Hematopoietic multipotent progenitor cell treated with erythropoietin and hydrocortisone succinate and interleukin-3 and kit ligand, for 17 days (in vitro differentiated cells): ENCODE measurements at regions not wholly inside any gene's neighbourhood (a gene's known extent, or its start where the extent isn't known, plus 50 kb on each side); places are given as distances from the start of the nearest gene placed in this dataset.

ENCODE experiments used
- DNase-seq: peaks from one replicate; pipeline ENCODE4 v3.0.0-alpha.2; 2015; ENCODE audit warnings: low spot score

DNA sequence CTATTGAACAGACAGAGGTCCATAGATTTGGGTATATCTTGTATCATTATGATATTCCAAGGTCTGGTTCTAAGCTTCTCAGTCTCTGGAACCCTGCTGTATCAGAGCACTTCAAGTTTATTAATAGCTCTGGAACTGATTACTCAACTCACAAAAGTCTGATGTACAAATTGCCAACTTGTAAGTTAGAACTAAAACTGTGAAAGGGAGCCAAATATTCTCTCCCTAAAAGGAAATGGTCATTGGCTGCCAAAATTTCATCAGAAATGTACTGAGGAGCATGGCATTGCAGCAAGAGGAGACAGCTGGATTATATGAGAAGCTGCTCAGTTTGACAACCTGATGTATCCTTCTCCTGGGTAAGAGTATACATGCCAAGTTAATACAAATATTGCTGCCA, 828.8 kb upstream of the SEL1L start:
- DNase-seq: no peak

DNA sequence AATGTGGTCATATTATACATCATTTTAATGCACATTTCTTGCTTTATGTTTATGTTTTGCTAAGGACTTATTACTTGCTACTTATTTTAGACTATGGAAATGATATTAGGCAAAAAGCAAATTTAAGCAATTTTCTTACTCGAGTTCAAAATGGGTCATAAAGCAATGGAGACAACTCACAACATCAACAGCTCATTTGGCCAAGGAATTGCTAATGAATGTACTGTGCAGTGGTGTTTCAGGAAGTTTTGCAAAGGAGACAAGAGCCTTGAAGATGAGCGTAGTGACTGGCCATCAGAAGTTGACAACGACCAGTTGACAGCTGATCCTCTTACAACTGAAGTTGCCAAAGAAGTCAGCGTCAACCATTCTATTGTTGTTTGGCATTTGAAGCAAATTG, 831.8 kb upstream of the SEL1L start:
- no peak for DNase-seq

DNA sequence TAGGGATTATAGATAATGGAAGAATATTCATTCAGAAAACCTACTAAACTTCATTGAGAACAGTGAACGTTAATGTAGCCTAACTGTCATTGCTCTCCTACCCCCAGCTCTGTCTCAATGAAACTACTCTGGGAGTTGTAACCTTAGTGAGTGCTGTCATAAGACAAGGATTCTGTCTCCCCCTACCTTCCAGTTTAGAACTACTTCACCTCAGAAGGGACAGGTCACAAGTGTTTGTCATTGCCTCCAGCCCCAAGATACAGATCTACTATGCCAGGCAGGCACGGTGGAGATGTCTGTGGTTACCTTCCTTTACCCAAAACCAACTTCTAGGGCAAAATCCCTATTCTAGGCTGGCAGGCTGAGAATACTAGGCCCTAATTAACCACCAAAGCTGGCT, 833.1 kb upstream of the SEL1L start:
- no peak for DNase-seq

DNA sequence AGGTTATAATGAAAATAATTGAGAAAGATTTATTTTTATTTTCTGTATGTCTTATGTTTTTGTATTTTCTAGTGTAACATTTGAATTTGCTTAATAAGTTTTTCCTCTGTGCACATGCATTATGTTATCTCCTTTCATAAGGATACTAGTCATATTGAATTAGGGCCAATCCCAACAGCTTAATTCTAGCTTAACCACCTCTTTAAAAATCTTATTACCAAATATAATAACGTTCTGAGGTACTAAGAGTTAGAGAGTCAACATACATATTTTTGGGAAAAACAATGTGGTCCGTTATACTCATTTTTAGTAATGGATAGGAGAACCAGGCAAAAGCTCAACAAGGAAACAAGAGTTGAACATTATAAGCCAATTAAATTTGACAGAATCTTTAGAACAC, 845.6 kb upstream of the SEL1L start:
- no peak for DNase-seq

DNA sequence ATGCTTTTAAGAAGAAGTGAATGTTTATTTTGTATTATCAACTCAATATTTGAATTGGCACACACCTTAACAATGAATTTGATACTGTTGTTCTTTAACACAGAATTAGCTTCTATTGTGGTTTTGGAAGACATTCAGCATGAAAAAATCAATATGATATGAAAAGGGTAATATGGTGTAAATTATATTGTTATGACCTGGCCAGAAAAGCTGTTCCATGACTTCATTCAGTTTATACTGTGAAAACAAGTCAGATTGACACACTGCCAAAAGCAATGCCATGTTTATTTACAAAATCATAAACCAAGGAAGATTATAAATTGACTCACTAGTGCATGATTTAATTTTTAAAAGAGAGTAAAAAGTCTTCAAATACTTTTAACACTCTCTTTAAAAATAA, 851.4 kb upstream of the SEL1L start:
- no peak for DNase-seq

DNA sequence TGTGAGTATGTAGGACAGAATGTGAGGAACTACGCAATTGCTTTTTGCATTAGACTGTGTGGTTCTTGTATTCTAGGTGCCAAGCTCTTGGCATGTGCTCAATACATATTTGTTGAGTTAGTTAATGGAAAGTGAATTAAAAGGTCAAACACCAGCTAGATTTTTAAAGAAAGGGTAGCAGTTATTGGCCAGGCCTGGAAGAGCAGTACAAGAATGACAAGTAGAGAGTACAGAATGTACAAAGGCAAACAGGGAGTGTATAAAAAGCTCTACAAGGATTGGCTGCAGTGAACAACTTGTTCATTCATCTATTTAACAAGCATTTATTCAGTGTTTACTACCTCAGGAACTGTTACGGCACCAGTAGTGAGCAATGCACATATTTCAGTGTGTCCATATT, 854.0 kb upstream of the SEL1L start:
- DNase-seq: no peak

DNA sequence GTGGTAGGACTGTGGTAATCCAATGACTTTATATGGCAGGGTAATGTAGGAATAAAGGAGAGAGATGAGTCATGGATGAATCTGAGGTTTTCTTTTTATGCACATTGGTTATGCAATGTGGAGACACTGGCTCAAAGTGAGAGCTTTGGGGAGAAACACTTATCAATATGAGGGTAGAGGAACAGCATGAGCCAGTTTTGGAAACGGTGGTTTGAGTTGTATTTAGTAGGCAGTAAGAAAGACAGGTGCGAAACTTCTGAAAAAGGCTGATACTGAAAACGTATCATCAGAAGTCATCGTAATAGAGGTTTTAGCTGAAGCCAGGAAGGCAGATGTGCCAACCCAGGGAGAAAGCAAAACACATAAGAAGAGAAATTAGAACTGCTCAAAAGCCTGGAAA, 854.8 kb upstream of the SEL1L start:
- DNase-seq: no peak

DNA sequence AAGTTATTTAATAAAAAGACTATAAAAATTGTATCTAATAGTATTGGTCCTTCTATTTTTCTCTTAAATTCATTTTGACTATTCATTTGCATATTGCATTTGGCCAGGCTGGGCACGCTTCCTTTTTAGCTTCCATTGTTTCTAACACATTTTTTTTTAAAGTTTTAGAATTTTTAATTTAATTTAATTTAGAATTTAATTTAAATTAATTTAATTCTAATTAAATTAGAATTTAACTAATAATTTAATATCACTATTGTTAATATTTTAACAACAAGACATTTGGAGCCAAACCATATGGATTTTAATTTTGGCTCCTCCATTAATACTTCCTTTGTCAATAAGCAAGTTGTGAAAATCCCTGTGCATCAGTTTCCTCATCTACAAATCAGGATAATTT, 856.9 kb upstream of the SEL1L start:
- DNase-seq: no peak

DNA sequence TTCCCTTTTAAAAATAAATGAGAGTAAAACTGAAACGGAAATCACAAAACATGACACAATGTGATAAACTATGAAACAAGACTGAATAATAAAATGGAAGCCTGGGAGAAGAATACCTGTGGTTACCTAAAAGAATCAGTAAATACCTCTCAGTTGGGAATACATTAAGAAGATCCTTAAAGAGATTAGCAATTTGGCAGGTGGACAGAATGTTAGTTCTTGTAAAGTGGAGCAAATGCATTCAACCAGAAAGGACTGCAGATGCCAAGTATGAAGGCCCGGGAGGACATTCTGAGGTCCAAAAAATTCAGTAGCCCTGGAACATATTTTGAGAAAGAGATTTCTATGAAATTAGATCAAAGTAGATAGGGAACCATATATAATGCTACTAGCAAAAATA, 861.3 kb upstream of the SEL1L start:
- DNase-seq: no peak

DNA sequence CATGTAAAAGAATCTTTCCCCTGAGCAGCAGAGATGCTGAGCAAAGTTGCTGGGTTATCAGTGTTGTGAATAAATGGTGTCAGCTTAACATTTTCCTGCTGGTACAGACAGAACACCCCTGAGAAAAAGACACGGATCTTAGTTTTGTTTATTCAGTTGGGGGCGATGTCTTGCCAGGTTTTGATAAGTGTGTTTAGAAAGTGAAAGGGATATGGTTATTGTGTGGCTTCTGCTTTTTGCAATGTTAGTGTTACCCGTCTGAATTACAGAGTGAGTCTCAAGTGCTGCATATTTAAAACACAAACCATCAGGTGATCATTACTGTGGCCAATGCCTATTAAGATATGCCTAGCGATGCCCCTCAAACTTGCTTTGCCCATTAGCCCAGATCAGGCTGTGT, 864.6 kb upstream of the SEL1L start:
- no peak for DNase-seq

DNA sequence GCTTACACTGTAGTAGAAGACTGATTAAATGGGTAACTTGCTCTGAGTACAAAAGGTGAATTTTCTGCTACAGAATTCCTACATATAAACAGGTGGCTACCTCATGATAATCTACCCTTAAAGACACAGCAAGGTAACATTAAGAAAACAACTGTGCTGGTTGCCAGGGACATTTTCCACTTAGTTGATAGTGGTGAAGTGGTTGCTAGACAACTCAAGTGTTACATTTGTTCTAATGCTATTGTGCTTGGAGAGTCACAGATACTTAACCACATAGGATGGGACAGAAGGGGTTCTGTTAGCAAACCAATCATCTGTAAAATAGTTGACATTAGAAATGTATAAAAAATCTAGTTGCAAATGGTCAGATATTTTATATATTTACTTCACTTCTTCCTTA, 870.3 kb upstream of the SEL1L start:
- no peak for DNase-seq

DNA sequence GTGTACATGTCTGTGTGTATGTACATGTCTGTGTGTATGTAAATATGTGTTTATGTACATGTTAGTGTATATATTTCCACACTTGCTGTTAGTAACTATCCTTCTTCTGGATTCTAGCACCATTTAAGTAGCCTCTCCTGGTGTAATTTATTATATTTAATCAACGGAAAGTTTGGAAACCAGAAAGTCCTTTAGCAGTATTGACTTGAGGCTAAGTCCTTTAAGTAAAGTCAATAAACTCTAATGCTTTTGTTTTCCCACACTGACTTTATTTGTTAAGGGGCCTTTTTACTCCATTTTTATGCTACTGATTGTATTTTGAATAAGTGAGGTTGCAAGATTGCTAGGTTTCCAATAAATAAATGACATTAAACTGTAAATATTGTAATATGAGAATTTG, 876.4 kb upstream of the SEL1L start:
- DNase-seq: no peak

DNA sequence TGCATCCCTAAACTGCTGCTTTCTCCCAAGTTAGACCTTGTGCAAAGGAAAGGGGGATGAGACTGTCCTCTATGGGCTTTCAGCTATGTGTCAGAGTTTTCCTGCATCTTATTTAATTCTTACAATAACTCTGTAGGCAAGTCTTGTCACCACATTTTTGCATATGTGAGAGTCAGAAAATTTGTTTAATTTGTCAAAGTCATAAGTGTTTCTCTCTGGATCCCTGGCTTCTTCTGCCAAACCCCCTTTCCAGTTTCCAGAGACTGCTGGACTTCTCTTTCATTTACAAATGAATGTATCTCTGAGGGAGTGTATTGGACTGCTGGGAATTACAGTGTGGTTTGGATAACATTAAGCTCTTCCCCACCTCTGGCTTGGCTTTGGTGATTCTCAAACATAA, 877.6 kb upstream of the SEL1L start:
- DNase-seq: no peak

DNA sequence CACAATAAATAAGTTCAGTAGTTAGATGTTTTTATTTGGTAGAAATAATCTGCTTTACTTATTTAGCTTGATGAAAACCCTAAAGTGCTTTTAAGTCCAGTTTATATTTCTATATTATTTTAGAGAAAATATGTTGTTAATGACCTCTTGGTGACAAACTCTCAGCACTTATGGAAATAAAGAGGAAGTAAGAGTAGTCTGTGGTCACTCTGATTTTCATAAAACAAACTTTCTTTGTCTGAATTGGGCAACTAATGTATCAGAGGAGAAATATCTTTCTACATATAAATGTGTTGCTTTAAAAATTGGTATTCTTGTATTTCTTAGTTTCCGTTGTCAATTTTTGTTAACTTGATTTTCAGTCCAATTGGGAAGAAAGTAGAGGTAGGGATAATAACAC, 878.9 kb upstream of the SEL1L start:
- DNase-seq: no peak

DNA sequence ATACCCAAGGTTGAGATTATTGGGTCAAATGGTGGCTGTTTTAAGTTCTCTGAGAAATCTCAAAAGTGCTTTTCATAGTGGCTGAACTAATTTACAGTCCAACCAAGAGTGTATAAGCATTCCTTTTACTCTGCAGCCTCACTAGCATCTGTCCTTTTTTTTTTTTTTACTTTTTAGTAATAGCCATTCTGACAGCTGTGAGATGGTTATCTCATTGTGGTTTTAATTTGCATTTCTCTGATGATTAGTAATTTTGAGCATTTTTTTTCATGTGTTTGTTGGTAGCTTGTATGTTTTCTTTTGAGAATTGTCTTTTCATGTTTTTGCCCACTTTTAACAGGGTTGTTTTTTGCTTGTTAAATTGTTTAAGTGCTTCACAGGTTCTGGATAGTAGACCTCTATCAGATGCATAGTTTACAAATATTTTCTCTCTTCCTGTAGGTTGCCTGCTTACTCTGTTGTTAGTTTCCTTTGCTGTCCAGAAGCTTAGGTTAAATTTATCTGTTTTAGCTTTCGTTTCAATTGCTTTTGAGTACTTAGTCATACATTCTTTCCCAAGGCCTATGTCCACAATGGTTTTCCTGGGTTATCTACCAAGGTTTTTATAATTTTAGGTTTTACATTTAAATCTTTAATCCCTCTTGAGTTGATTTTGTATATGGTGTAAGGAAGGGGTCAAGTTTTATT, 881.3 kb upstream of the SEL1L start:
- DNase-seq: no peak

DNA sequence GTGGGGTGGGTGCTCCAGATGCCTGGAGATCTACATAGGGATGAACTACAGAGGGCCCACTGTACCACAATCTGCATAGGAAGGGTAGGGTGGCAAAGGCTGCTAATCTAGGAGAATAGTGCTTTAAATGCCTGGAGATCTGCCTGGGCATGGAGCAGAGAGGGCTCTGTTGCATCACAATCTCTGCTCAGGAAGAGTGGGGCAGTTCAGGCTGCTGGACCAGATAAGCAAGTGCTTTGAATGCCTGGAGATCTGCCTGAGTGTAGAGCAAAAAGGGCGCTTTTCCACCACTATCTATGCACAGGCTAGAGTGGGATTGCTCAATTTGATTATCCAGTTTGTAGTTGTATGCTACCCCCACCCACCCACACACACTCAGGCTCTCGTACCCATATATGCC, 886.3 kb upstream of the SEL1L start:
- no peak for DNase-seq

DNA sequence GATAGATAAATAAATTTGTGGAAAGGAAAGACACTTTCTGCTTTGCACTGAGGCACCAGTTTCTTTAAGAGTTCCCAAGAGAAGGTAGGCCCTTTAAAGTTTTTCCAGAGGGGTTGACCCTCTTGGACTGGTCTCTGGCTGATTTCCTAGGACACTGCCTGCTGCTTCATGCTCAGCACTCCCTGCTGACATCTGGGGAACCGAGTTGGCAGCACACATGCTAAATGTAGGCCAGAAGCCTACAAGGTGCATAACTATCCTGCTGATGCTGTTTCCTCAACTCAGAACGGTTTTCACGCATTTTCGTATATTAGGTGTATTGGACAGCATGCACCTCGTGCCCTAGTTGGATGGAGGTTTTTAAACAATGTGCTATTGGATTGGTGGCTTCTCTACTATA, 887.2 kb upstream of the SEL1L start:
- no peak for DNase-seq

DNA sequence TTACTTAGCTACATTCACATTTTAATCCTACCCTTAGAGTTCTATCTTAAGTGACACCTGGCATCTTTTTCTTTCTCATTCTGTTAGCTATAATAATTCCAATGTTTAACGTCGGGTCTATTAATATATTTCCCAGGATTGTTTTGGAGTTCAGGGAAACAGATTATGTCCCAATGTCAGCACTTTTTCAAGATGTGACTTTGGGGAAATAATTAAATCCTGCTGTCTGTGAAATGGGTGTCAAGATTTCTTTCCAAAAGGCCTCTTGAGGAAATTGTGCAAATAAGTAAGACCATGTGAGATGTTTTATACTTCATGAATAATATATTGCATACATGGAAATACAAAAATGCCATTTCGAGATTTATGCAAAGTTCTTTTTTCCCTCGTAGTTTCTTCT, 887.6 kb upstream of the SEL1L start:
- no peak for DNase-seq

DNA sequence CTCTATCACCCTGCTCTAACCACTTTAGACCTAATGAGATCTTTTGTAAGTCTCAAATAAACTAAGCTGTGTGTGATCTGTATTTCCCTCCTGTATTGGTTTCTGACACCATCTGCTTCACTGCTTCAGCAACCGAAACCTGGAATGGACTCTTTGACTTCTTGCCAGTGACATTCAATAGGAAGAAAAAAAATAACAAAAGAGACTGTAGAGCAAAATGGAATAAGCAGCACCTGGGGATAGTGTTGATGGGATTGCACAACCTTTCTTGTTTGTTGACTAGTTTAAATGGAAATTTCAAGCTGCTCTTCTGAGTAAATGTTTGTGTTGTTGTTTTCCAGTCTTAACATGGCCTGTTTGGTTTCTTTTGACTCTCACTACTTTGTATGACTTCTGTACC, 888.6 kb upstream of the SEL1L start:
- no peak for DNase-seq

DNA sequence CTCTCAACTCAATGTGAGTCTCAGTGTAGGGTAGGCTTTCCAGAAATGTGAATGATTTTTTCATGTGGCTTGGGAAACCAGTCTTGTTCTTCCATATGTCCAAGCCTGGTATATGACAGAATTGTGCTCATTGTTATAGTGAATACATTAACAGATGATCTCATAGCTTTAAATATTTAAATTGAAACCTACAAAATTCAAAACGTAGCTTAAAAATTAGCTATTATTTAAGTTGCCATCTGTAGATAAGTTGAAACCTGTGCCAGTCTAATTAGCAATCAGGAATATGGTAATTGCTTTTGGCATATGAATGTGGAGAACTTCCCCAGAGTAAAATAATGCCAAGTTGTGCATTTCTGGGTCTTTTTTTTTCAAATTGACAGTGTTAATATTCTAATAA, 891.6 kb upstream of the SEL1L start:
- DNase-seq: no peak

DNA sequence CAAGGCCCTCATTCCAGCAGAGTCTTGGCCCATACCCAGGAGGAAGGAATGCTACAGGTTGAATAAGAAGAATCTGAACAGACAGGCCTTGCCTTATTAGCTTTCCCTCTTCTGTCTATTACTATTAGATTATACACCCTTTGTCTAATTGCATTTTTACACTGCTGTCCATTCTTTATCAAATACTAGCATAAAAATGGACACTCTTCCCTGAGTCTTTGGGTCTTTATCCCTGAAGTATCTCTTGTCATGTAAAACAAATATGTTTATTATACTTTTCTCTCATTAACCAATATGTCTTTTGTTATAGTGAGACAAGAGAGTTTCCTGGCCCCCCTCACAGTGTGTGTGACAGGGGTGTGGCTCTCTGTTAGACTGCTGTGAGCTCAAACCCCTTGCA, 897.4 kb upstream of the SEL1L start:
- no peak for DNase-seq

DNA sequence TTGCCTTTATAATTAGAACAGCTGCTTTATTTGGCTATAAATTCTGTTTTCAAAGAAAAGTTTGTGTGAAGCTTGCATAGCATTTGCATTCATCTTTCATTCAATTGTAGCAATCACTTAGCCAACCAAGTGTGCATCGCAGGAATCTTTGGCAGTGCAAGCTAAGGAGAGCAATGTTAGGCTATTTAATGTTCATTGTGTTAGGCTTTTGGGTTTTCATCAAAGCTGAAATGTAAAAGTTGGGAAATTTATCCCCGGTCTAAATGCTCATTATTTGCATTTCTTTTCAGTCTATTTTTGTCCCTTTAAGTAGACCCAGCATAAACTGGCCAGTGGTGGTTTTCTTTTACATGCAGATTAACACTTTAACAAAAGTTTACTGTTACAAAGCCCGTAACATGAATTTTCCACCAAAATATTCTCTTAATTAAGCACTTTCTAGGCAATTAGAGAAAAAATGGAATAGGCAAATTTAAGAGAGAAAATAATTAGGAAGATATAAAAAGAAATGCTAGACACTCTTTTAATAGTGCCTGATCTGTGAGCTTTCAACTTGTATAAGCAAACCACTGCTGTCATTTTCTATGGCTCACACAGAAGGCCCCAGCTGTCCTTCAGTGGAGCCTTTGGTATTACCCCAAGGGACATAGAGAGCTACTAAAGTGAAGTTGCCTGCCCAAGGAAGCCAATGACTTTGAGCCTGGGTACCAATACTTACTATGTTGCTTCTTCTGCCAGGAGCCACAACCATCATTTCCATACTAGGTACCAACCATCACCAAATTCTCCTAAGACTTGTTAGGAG, 898.9 kb upstream of the SEL1L start:
- no peak for DNase-seq

DNA sequence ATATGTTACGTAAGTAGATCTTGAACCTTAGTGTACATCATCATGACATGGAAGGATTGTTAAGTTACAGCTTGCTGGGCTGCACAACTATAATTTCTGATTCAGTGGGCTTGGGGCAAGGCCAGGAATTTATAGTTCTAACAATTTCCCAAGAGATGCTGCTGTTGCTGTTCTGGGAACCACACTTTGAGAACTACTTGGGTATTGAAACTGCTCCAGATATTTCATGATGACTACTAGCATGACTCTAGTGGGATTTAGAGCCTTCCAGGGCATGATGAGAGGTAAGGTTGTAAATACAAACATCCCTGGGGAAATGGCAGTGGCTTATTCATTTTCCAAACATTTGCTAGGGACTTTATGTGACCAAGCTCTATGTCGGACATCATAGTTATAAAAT, 904.8 kb upstream of the SEL1L start:
- DNase-seq: no peak

DNA sequence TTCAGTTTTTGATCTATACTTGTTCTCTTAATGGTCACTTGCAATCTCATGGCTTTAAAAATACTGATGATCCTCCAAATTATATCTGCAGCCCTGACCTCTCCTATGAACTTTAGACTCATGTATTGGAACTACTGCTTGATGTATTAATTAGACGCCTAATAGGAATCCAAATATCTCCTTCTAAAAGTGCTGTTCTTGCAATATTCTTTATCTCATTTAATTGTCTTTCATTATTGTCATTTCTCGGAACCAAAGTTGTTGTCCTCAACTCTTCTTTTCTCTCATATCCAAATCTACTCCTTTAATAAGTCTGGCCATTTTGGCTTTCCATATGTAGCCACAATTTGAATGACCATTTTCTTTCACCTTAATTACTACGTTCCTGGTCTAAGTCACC, 907.6 kb upstream of the SEL1L start:
- DNase-seq: no peak
